GM18520 (cell line): ENCODE measurements at regions not wholly inside any gene's neighbourhood (a gene's known extent, or its start where the extent isn't known, plus 50 kb on each side); places are given as distances from the start of the nearest gene placed in this dataset.

Experiments used
- ATAC-seq: cut with Tn5 transposase; IDR thresholded peaks from one replicate; pipeline ENCODE4 v1.9.1; 2021; ENCODE audit not compliant: unreplicated experiment

GRCh38 chr5:96075579-96076289 is 114.1 kb upstream of the ELL2 start:
- no peak for ATAC-seq

- ATAC-seq: no peak
Measured at GRCh38 chr5:96074870-96075269, 113.2 kb upstream of the ELL2 start.

- ATAC-seq: no peak
Measured at GRCh38 chr5:96074460-96074859, 112.8 kb upstream of the ELL2 start.

- no peak for ATAC-seq
Measured at GRCh38 chr5:96072791-96073165, 111.1 kb upstream of the ELL2 start.

GRCh38 chr5:96072138-96072790 is 110.6 kb upstream of the ELL2 start:
- ATAC-seq: no peak

- no peak for ATAC-seq
Measured at GRCh38 chr5:96070622-96071225, 109.1 kb upstream of the ELL2 start.

GRCh38 chr5:96067894-96068614 is 106.4 kb upstream of the ELL2 start:
- ATAC-seq: no peak

GRCh38 chr5:96067251-96067650 is 105.6 kb upstream of the ELL2 start:
- no peak for ATAC-seq

- no peak for ATAC-seq
Measured at GRCh38 chr5:96066386-96066719, 104.7 kb upstream of the ELL2 start.

GRCh38 chr5:96065685-96066385 is 104.2 kb upstream of the ELL2 start:
- ATAC-seq: no peak

GRCh38 chr5:96064877-96065276 is 103.2 kb upstream of the ELL2 start:
- ATAC-seq: no peak

- ATAC-seq: no peak
Measured at GRCh38 chr5:96062836-96063235, 101.2 kb upstream of the ELL2 start.

- no peak for ATAC-seq
Measured at GRCh38 chr5:96058084-96058483, 96.4 kb upstream of the ELL2 start.

GRCh38 chr5:96054311-96055030 is 92.8 kb upstream of the ELL2 start:
- no peak for ATAC-seq

- no peak for ATAC-seq
Measured at GRCh38 chr5:96053063-96053735, 91.5 kb upstream of the ELL2 start.

GRCh38 chr5:96052374-96052773 is 90.7 kb upstream of the ELL2 start:
- ATAC-seq: no peak

- no peak for ATAC-seq
Measured at GRCh38 chr5:96051401-96051830, 89.8 kb upstream of the ELL2 start.

GRCh38 chr5:96050273-96050880 is 88.7 kb upstream of the ELL2 start:
- ATAC-seq: no peak

GRCh38 chr5:96049398-96050272 is 88.0 kb upstream of the ELL2 start:
- ATAC-seq: no peak
